B cell (primary cell): ENCODE measurements at regions not wholly inside any gene's neighbourhood (a gene's known extent, or its start where the extent isn't known, plus 50 kb on each side); places are given as distances from the start of the nearest gene placed in this dataset.

Experiments used
- ATAC-seq: fragments of 200-7000 bp; cut with Tn5 transposase; one replicate; pipeline ENCODE4 v1.10.0; 2021; ENCODE audit warnings: low read depth, mild to moderate bottlenecking, moderate number of reproducible peaks, moderate library complexity
- CTCF ChIA-PET: fragments of 350-600 bp; sonication (Branson Sonifier 250); formaldehyde crosslinking; loops from one replicate; lab custom pipeline; 2021; ENCODE audit warnings: antibody characterized with exemption, inconsistent platforms; lab: Charles Lee
- POLR2A ChIA-PET: fragments of 350-600 bp; sonication (Branson Sonifier 250); formaldehyde crosslinking; loops from one replicate; lab custom pipeline; 2021; ENCODE audit warnings: antibody characterized with exemption; lab: Charles Lee
- DNase-seq: peaks from one replicate; pipeline ENCODE4 v3.0.0; 2013
- H2AFZ ChIP-seq: 2 replicates; pipeline ENCODE4 v1.6.1; 2012; ENCODE audit warnings: mild to moderate bottlenecking, low read depth, low read length; ENCODE audit not compliant: insufficient read depth, poor library complexity, severe bottlenecking
- H3K27ac ChIP-seq, 2 donors: 1 replicate in 1 of 2; 2 replicates in 1 of 2; pipeline ENCODE4 v1.5.1; 2012 to 2013; ENCODE audit warnings: low read length in 2 of 2, mild to moderate bottlenecking in 2 of 2, moderate library complexity in 1 of 2
- H3K27me3 ChIP-seq, 4 experiments: fragments of 200-600 bp in 1 of 4; sonication (generic) in 1 of 4; replicated peaks in 1 of 4; 1 replicate in 2 of 4; 2 replicates in 2 of 4; pipeline versions ENCODE4 v1.6.1 to v1.7.0; 2013 to 2016; ENCODE audit warnings: low read length in 3 of 4, mild to moderate bottlenecking in 2 of 4, mixed read lengths in 1 of 4, moderate library complexity in 1 of 4; ENCODE audit not compliant: insufficient read depth in 4 of 4, control insufficient read depth in 3 of 4; ENCODE audit errors: control extremely low read depth in 1 of 4
- H3K36me3 ChIP-seq, 2 experiments: replicated peaks in 1 of 2; 1 replicate in 1 of 2; 2 replicates in 1 of 2; pipeline versions ENCODE4 v1.6.1 to v1.7.1; 2013; ENCODE audit warnings: low read length in 1 of 2; ENCODE audit not compliant: insufficient read depth in 2 of 2, control insufficient read depth in 1 of 2; ENCODE audit errors: control extremely low read depth in 1 of 2, extremely low read depth in 1 of 2
- H3K4me1 ChIP-seq, 2 donors: fragments of 200-600 bp in 1 of 2; sonication (generic) in 1 of 2; 1 replicate in 1 of 2; 2 replicates in 1 of 2; pipeline versions ENCODE4 v1.5.1 to v1.6.1; 2013 to 2017; ENCODE audit warnings: low read length in 2 of 2; ENCODE audit not compliant: control insufficient read depth in 2 of 2, insufficient read depth in 2 of 2
- H3K4me2 ChIP-seq: replicated peaks from 2 replicates; pipeline ENCODE3; 2012; ENCODE audit warnings: mild to moderate bottlenecking, low read depth, low read length; ENCODE audit not compliant: poor library complexity, severe bottlenecking
- H3K4me3 ChIP-seq, 5 experiments: fragments of 200-600 bp in 1 of 5; sonication (generic) in 1 of 5; 1 replicate in 3 of 5; 2 replicates in 2 of 5; pipeline versions ENCODE4 v1.5.1 to v1.7.0; 2011 to 2016; ENCODE audit warnings: low read length in 4 of 5, mild to moderate bottlenecking in 4 of 5, low read depth in 2 of 5, control low read depth in 1 of 5, moderate library complexity in 1 of 5; ENCODE audit not compliant: insufficient read depth in 1 of 5; ENCODE audit errors: control extremely low read depth in 1 of 5, extremely low read depth in 1 of 5
- H3K79me2 ChIP-seq: fragments of 200-600 bp; sonication (generic); one replicate; pipeline ENCODE4 v1.6.0; 2016; ENCODE audit warnings: low read length; ENCODE audit not compliant: control insufficient read depth, insufficient read depth
- H3K9ac ChIP-seq: fragments of 200-600 bp; sonication (generic); 2 replicates; pipeline ENCODE4 v1.6.1; 2017; ENCODE audit warnings: mild to moderate bottlenecking, low read length, moderate library complexity
- H3K9me3 ChIP-seq, 3 donors: one replicate each; pipeline versions ENCODE4 v1.6.1 to v1.7.1; 2013; ENCODE audit warnings: low read length in 2 of 3; ENCODE audit not compliant: control insufficient read depth in 2 of 3, insufficient read depth in 1 of 3; ENCODE audit errors: control extremely low read depth in 1 of 3
- H4K20me1 ChIP-seq: 2 replicates; pipeline ENCODE4 v1.6.0; 2012; ENCODE audit warnings: mild to moderate bottlenecking, low read length; ENCODE audit not compliant: insufficient read depth, control insufficient read depth, poor library complexity, severe bottlenecking
- H3K27ac Mint-ChIP-seq: one replicate; pipeline ENCODE4 v1.8.0; 2021; ENCODE audit warnings: mixed read lengths
- H3K27me3 Mint-ChIP-seq: one replicate; pipeline ENCODE4 v1.8.0; 2021; ENCODE audit warnings: mixed read lengths
- H3K4me1 Mint-ChIP-seq: one replicate; pipeline ENCODE4 v1.8.0; 2021; ENCODE audit warnings: mixed read lengths
- H3K4me3 Mint-ChIP-seq: one replicate; pipeline ENCODE4 v1.8.0; 2021; ENCODE audit warnings: mixed read lengths
- H3K9me3 Mint-ChIP-seq: one replicate; pipeline ENCODE4 v1.8.0; 2022; ENCODE audit warnings: mixed read lengths; ENCODE audit not compliant: insufficient read depth
- EZH2 ChIP-seq: IDR thresholded peaks from 2 replicates; pipeline ENCODE4 v1.6.1; 2012; ENCODE audit warnings: borderline replicate concordance, low read depth, mild to moderate bottlenecking, moderate library complexity, low read length; ENCODE audit not compliant: insufficient read depth, poor library complexity, severe bottlenecking
- WGBS: methylation state at CpG from one replicate; pipeline ENCODE4 v1.1.5; 2013; ENCODE audit warnings: missing lambda C conversion rate; ENCODE audit not compliant: insufficient coverage; 5-methylcytosine and 5-hydroxymethylcytosine counted together
- intact Hi-C: fragments of 100-400 bp; cut with micrococcal nuclease; formaldehyde crosslinking; loops from one replicate; pipeline ENCODE4 v1.10.0; 2022
- TF ChIP-seq, protein P1 (sequence below): fragments of 200-600 bp; IDR thresholded peaks from one replicate; pipeline ENCODE4 v1.8.0; 2022; ENCODE audit warnings: antibody characterized with exemption, mild to moderate bottlenecking

DNA sequence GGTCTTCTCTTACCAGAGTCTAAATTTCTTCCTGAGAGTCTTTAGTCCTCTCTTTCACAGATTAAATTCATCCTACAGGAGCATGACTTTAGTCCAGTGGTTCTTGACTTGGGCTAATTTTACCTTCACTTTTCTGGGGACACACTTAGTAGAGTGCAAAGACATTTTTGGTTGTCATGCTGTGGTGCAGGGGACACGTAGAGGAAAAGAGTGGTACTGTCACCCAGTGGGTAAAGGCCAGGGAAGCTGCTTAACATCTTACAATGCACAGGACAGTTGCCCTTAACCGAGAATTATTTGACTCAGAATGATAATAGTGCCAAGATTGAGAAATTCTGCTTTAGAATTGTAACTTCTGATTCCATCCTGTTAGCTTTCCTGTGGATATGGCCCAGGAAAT lies 772.5 kb upstream of the GRM7 start:
- Histone ChIP-seq H2AFZ (no peak overlapping the region), H3K9me3 (peaks cover 0 to 3% (median 0%) of the 10 kb centered on the region in 3 donors), H4K20me1 (no peaks in the 10 kb centered on the region), H3K9ac (no peak overlapping the region), H3K36me3 (no peaks in the 10 kb centered on the region), H3K79me2 (no peaks in the 10 kb centered on the region), H3K27ac (no peak overlapping the region), H3K4me2 (no peak overlapping the region), H3K4me3 (no peak overlapping the region), H3K4me1 (no peaks in the 10 kb centered on the region), H3K27me3 (no peaks in the 10 kb centered on the region)
- POLR2A ChIA-PET = no interaction called here
- Mint-ChIP-seq H3K27me3 (no peaks in the 10 kb centered on the region), H3K4me1 (no peaks in the 10 kb centered on the region), H3K4me3 (no peak overlapping the region), H3K9me3 (no peaks in the 10 kb centered on the region), H3K27ac (no peak overlapping the region)
- WGBS = 86% methylated on average over 2 of the region's 2 CpGs
- CTCF ChIA-PET = no interaction called here
- intact Hi-C loops = no loop called here
- TF ChIP-seq EZH2 = no peak
- TF ChIP-seq, protein P1, sequence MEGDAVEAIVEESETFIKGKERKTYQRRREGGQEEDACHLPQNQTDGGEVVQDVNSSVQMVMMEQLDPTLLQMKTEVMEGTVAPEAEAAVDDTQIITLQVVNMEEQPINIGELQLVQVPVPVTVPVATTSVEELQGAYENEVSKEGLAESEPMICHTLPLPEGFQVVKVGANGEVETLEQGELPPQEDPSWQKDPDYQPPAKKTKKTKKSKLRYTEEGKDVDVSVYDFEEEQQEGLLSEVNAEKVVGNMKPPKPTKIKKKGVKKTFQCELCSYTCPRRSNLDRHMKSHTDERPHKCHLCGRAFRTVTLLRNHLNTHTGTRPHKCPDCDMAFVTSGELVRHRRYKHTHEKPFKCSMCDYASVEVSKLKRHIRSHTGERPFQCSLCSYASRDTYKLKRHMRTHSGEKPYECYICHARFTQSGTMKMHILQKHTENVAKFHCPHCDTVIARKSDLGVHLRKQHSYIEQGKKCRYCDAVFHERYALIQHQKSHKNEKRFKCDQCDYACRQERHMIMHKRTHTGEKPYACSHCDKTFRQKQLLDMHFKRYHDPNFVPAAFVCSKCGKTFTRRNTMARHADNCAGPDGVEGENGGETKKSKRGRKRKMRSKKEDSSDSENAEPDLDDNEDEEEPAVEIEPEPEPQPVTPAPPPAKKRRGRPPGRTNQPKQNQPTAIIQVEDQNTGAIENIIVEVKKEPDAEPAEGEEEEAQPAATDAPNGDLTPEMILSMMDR = no peak
- DNase-seq = no peak
- ATAC-seq = no peak

DNA sequence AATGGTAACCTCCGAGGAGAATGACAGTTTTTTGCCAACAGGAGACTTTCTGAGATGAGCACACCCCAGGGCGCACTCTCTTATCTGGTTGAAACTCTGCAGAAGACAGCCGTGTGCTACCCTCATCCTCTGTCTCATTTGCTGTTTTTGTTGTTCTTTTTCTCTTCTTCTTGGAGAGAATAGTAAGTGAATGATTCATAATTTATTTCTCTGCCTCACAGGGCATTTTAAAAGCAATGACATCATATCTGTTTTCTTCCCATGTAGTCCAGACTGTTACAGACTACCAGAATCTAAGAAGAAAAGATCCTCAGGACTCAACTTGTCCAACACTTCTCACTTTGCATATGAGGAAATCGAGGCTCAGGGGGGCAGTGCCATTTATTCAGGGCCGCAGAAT lies 771.1 kb upstream of the GRM7 start:
- no peak for ATAC-seq

More for the DNA sequence above, 771.1 kb upstream of the GRM7 start:
- ChIA-PET CTCF (no interaction called here), POLR2A (no interaction called here)
- no peaks in the 10 kb centered on the region for H3K79me2 ChIP-seq
- WGBS = 85% methylated on average over 4 of the region's 5 CpGs
- DNase-seq = no peak
- Mint-ChIP-seq H3K4me1 (no peaks in the 10 kb centered on the region), H3K4me3 (no peak overlapping the region), H3K9me3 (no peaks in the 10 kb centered on the region), H3K27me3 (no peaks in the 10 kb centered on the region), H3K27ac (no peak overlapping the region)
- peaks cover 0 to 4% (median 0%) of the 10 kb centered on the region in 3 donors for H3K9me3 ChIP-seq
- H3K27ac ChIP-seq = no peak overlapping the region
- H2AFZ ChIP-seq = no peak overlapping the region
- TF ChIP-seq, protein P1 = no peak
- no peak for TF ChIP-seq EZH2
- H3K4me2 ChIP-seq = no peak overlapping the region
- H3K4me1 ChIP-seq = no peaks in the 10 kb centered on the region
- intact Hi-C loops = no loop called here
- no peaks in the 10 kb centered on the region for H4K20me1 ChIP-seq
- no peak overlapping the region for H3K4me3 ChIP-seq
- no peaks in the 10 kb centered on the region for H3K27me3 ChIP-seq
- no peak overlapping the region for H3K9ac ChIP-seq
- H3K36me3 ChIP-seq = no peaks in the 10 kb centered on the region
